ENCODE measurements at regions not wholly inside any gene's neighbourhood (a gene's known extent, or its start where the extent isn't known, plus 50 kb on each side); places are given as distances from the start of the nearest gene placed in this dataset.

GRCh38 chr6:169158174-169158573 is 95.5 kb downstream of the THBS2 start:
- no peak for TF ChIP-seq CTCF (conservative IDR thresholded peaks at IDR 0.05 in 1 of 2, IDR thresholded peaks at IDR 0.05 in 1 of 2; ENCODE audit: extremely low read depth in 1 of 2, insufficient read depth in 1 of 2, low read depth in 1 of 2, low read length in 2 of 2)
- TF ChIP-seq EZH2 (IDR thresholded peaks at IDR 0.05; ENCODE audit: borderline replicate concordance, low read length) = no peak

Data from mammary epithelial cell (primary cell).